OCI-LY7 (cell line): ENCODE measurements at regions not wholly inside any gene's neighbourhood (a gene's known extent, or its start where the extent isn't known, plus 50 kb on each side); places are given as distances from the start of the nearest gene placed in this dataset.
"Not testable (repeated sequence)": the region's sequence is repeated elsewhere in the genome, so short reads cannot be mapped to it uniquely, and the experiment has no call there.

Experiments
- EZH2phosphoT487 ChIP-seq: fragments of 200-600 bp; sonication (generic); IDR thresholded peaks from 2 replicates; pipeline ENCODE4 v1.6.1; 2018; ENCODE audit warnings: low read depth, borderline replicate concordance, mild to moderate bottlenecking, mixed run types, antibody characterized with exemption, low read length, moderate library complexity, mixed read lengths
- TF ChIP-seq, protein P1 (sequence below): fragments of 200-600 bp; sonication (generic); conservative IDR thresholded peaks from 2 replicates; pipeline ENCODE4 v1.5.1; 2014; ENCODE audit warnings: mild to moderate bottlenecking, antibody characterized with exemption, low read length, moderate library complexity, mixed read lengths

DNA sequence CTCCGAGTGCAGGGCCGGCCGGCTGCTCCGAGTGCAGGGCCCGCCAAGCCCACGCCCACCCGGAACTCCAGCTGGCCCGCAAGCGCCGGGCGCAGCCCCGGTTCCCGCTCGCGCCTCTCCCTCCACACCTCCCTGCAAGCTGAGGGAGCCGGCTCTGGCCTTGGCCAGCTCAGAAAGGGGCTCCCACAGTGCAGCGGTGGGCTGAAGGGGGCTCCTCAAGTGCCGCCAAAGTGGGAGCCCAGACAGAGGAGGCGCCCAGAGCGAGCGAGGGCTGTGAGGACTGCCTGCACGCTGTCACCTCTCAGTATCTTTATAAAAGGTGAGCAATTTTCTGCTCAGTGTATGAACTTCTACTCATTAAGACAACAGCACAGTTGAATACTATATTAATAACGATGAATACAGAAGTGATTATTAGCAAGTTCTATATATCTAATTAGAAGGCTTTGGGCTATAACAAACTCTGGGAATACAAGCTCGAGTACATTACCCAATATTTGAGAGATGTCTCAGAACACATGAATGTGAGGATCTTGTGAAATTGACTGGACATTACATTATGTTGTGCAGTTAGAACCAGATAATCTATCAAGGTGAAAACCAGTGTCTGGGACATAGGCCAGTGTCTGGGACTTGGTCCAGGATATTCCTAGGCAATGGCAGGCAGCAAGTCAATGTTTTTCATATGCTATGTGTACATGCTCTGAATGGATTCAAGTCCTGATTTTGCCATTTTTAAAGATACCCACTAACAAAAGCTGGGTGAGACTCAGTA is 112.9 kb downstream of the ZNF330 start:
- TF ChIP-seq, protein P1, sequence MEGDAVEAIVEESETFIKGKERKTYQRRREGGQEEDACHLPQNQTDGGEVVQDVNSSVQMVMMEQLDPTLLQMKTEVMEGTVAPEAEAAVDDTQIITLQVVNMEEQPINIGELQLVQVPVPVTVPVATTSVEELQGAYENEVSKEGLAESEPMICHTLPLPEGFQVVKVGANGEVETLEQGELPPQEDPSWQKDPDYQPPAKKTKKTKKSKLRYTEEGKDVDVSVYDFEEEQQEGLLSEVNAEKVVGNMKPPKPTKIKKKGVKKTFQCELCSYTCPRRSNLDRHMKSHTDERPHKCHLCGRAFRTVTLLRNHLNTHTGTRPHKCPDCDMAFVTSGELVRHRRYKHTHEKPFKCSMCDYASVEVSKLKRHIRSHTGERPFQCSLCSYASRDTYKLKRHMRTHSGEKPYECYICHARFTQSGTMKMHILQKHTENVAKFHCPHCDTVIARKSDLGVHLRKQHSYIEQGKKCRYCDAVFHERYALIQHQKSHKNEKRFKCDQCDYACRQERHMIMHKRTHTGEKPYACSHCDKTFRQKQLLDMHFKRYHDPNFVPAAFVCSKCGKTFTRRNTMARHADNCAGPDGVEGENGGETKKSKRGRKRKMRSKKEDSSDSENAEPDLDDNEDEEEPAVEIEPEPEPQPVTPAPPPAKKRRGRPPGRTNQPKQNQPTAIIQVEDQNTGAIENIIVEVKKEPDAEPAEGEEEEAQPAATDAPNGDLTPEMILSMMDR, result not testable (repeated sequence)
- TF ChIP-seq EZH2phosphoT487, result not testable (repeated sequence)
